ENCODE measurements at regions not wholly inside any gene's neighbourhood (a gene's known extent, or its start where the extent isn't known, plus 50 kb on each side); places are given as distances from the start of the nearest gene placed in this dataset.

- Histone ChIP-seq H3K79me1 (replicated peaks; ENCODE audit: low read length, poor library complexity, severe bottlenecking) (no peaks in the 10 kb centered on the region), H3K4ac (ENCODE audit: low read depth in 1 of 2, low read length in 2 of 2) (no peak overlapping the region), H3K9ac (ENCODE audit: low read length) (no peak overlapping the region), H3K36me3 (ENCODE audit: control insufficient read depth in 1 of 2, insufficient read depth in 2 of 2, low read depth in 1 of 2, low read length in 2 of 2) (no peaks in the 10 kb centered on the region), H4K8ac (ENCODE audit: low read length) (no peak overlapping the region), H3K27me3 (ENCODE audit: control insufficient read depth in 1 of 2, insufficient read depth in 1 of 2, low read length in 2 of 2) (peaks cover 0 to 3% of the 10 kb centered on the region in 2 experiments), H2BK120ac (ENCODE audit: low read depth, low read length) (no peak overlapping the region), H3K4me3 (ENCODE audit: insufficient read depth in 1 of 2, low read depth in 1 of 2, low read length in 2 of 2) (no peak overlapping the region), H3K27ac (ENCODE audit: low read length, poor library complexity, severe bottlenecking) (no peak overlapping the region), H2AK5ac (ENCODE audit: low read length, severe bottlenecking) (no peak overlapping the region), H4K91ac (ENCODE audit: low read length) (no peak overlapping the region), H3K4me2 (ENCODE audit: low read length, poor library complexity, severe bottlenecking) (no peak overlapping the region), H3K9me3 (ENCODE audit: control insufficient read depth, low read length) (no peaks in the 10 kb centered on the region), H2BK12ac (ENCODE audit: low read length in 2 of 2) (no peak overlapping the region), H3K23ac (ENCODE audit: low read length in 2 of 2) (no peak overlapping the region), H2BK15ac (ENCODE audit: low read depth, poor library complexity, severe bottlenecking) (no peak overlapping the region), H2AFZ (ENCODE audit: low read depth, low read length) (no peak overlapping the region), H3K14ac (ENCODE audit: low read length in 2 of 2) (no peak overlapping the region), H3K4me1 (ENCODE audit: control insufficient read depth, insufficient read depth, low read depth, low read length) (no peaks in the 10 kb centered on the region), H3K18ac (ENCODE audit: low read depth in 1 of 2, low read length in 2 of 2) (no peak overlapping the region), H2BK5ac (ENCODE audit: low read depth, low read length, poor library complexity, severe bottlenecking) (no peak overlapping the region)
- no CpG with 5 or more reads among the region's 4 CpGs for WGBS
- DNase-seq, result no peak
Measured at GRCh38 chrX:113287761-113288160, 447.1 kb upstream of the AMOT start.

- Histone ChIP-seq H3K18ac (ENCODE audit: low read depth in 1 of 2, low read length in 2 of 2) (no peak overlapping the region), H2BK12ac (ENCODE audit: low read length in 2 of 2) (no peak overlapping the region), H3K27ac (ENCODE audit: low read length, poor library complexity, severe bottlenecking) (no peak overlapping the region), H3K36me3 (ENCODE audit: control insufficient read depth in 1 of 2, insufficient read depth in 2 of 2, low read depth in 1 of 2, low read length in 2 of 2) (no peaks in the 10 kb centered on the region), H3K4me3 (ENCODE audit: insufficient read depth in 1 of 2, low read depth in 1 of 2, low read length in 2 of 2) (no peak overlapping the region), H3K4me1 (ENCODE audit: control insufficient read depth, insufficient read depth, low read depth, low read length) (no peaks in the 10 kb centered on the region), H3K79me1 (replicated peaks; ENCODE audit: low read length, poor library complexity, severe bottlenecking) (no peaks in the 10 kb centered on the region), H3K9ac (ENCODE audit: low read length) (no peak overlapping the region), H4K91ac (ENCODE audit: low read length) (no peak overlapping the region), H2BK5ac (ENCODE audit: low read depth, low read length, poor library complexity, severe bottlenecking) (no peak overlapping the region), H4K8ac (ENCODE audit: low read length) (no peak overlapping the region), H3K9me3 (ENCODE audit: control insufficient read depth, low read length) (no peaks in the 10 kb centered on the region), H2AK5ac (ENCODE audit: low read length, severe bottlenecking) (no peak overlapping the region), H3K14ac (ENCODE audit: low read length in 2 of 2) (no peak overlapping the region), H3K27me3 (ENCODE audit: control insufficient read depth in 1 of 2, insufficient read depth in 1 of 2, low read length in 2 of 2) (peaks cover 0 to 19% of the 10 kb centered on the region in 2 experiments), H3K23ac (ENCODE audit: low read length in 2 of 2) (no peak overlapping the region), H3K4ac (ENCODE audit: low read depth in 1 of 2, low read length in 2 of 2) (no peak overlapping the region), H2BK15ac (ENCODE audit: low read depth, poor library complexity, severe bottlenecking) (no peak overlapping the region), H3K4me2 (ENCODE audit: low read length, poor library complexity, severe bottlenecking) (no peak overlapping the region), H2AFZ (ENCODE audit: low read depth, low read length) (no peak overlapping the region), H2BK120ac (ENCODE audit: low read depth, low read length) (no peak overlapping the region)
- WGBS, result 100% methylated on average over 2 of the region's 2 CpGs
- DNase-seq, result no peak
Measured at GRCh38 chrX:113275804-113276203, 435.2 kb upstream of the AMOT start.

DNA sequence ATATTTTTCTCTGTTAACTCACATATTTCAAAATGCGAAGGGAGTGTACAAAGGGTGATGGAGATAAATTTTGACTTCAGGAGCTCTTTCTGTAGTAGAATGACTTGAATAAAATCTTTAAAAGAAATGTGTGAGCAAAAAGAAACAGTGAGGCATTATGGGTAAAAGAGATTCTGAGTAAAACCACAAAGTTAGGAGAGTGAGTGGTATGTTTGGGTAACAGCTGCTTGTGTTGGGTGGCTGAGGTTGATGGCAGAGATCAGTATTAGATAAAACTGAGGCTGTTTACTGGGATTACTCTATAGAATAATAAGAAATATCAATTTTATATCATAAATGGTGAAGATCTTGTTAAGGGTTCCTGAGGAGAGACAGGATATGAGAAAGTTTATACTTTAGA lies 434.2 kb upstream of the AMOT start:
- WGBS, result 94% methylated on average over 1 of the region's 1 CpG
- Histone ChIP-seq H3K23ac (ENCODE audit: low read length in 2 of 2) (no peak overlapping the region), H2AFZ (ENCODE audit: low read depth, low read length) (no peak overlapping the region), H2BK120ac (ENCODE audit: low read depth, low read length) (no peak overlapping the region), H3K4me2 (ENCODE audit: low read length, poor library complexity, severe bottlenecking) (no peak overlapping the region), H2AK5ac (ENCODE audit: low read length, severe bottlenecking) (no peak overlapping the region), H3K27me3 (ENCODE audit: control insufficient read depth in 1 of 2, insufficient read depth in 1 of 2, low read length in 2 of 2) (peaks cover 0 to 17% of the 10 kb centered on the region in 2 experiments), H2BK5ac (ENCODE audit: low read depth, low read length, poor library complexity, severe bottlenecking) (no peak overlapping the region), H3K18ac (ENCODE audit: low read depth in 1 of 2, low read length in 2 of 2) (no peak overlapping the region), H3K36me3 (ENCODE audit: control insufficient read depth in 1 of 2, insufficient read depth in 2 of 2, low read depth in 1 of 2, low read length in 2 of 2) (no peaks in the 10 kb centered on the region), H3K9me3 (ENCODE audit: control insufficient read depth, low read length) (no peaks in the 10 kb centered on the region), H3K4ac (ENCODE audit: low read depth in 1 of 2, low read length in 2 of 2) (no peak overlapping the region), H3K27ac (ENCODE audit: low read length, poor library complexity, severe bottlenecking) (no peak overlapping the region), H3K79me1 (replicated peaks; ENCODE audit: low read length, poor library complexity, severe bottlenecking) (no peaks in the 10 kb centered on the region), H2BK12ac (ENCODE audit: low read length in 2 of 2) (no peak overlapping the region), H4K91ac (ENCODE audit: low read length) (no peak overlapping the region), H4K8ac (ENCODE audit: low read length) (no peak overlapping the region), H3K14ac (ENCODE audit: low read length in 2 of 2) (no peak overlapping the region), H3K4me1 (ENCODE audit: control insufficient read depth, insufficient read depth, low read depth, low read length) (no peaks in the 10 kb centered on the region), H3K9ac (ENCODE audit: low read length) (no peak overlapping the region), H3K4me3 (ENCODE audit: insufficient read depth in 1 of 2, low read depth in 1 of 2, low read length in 2 of 2) (no peak overlapping the region), H2BK15ac (ENCODE audit: low read depth, poor library complexity, severe bottlenecking) (no peak overlapping the region)
- no peak for DNase-seq

- H3K14ac ChIP-seq (ENCODE audit: low read length in 2 of 2), result no peak overlapping the region
- H3K23ac ChIP-seq (ENCODE audit: low read length in 2 of 2), result no peak overlapping the region
- H3K9me3 ChIP-seq (ENCODE audit: control insufficient read depth, low read length), result no peaks in the 10 kb centered on the region
- H4K8ac ChIP-seq (ENCODE audit: low read length), result no peak overlapping the region
- no peak overlapping the region for H3K4ac ChIP-seq (ENCODE audit: low read depth in 1 of 2, low read length in 2 of 2)
- H2AK5ac ChIP-seq (ENCODE audit: low read length, severe bottlenecking), result no peak overlapping the region
- no peak overlapping the region for H3K27ac ChIP-seq (ENCODE audit: low read length, poor library complexity, severe bottlenecking)
- H2AFZ ChIP-seq (ENCODE audit: low read depth, low read length), result no peak overlapping the region
- no peak overlapping the region for H3K9ac ChIP-seq (ENCODE audit: low read length)
- no peak overlapping the region for H2BK5ac ChIP-seq (ENCODE audit: low read depth, low read length, poor library complexity, severe bottlenecking)
- H4K91ac ChIP-seq (ENCODE audit: low read length), result no peak overlapping the region
- H2BK15ac ChIP-seq (ENCODE audit: low read depth, poor library complexity, severe bottlenecking), result no peak overlapping the region
- H3K4me2 ChIP-seq (ENCODE audit: low read length, poor library complexity, severe bottlenecking), result no peak overlapping the region
- H3K4me3 ChIP-seq (ENCODE audit: insufficient read depth in 1 of 2, low read depth in 1 of 2, low read length in 2 of 2), result no peak overlapping the region
- H3K36me3 ChIP-seq (ENCODE audit: control insufficient read depth in 1 of 2, insufficient read depth in 2 of 2, low read depth in 1 of 2, low read length in 2 of 2), result no peaks in the 10 kb centered on the region
- no peaks in the 10 kb centered on the region for H3K4me1 ChIP-seq (ENCODE audit: control insufficient read depth, insufficient read depth, low read depth, low read length)
- H3K79me1 ChIP-seq (replicated peaks; ENCODE audit: low read length, poor library complexity, severe bottlenecking), result no peaks in the 10 kb centered on the region
- no peak overlapping the region for H3K18ac ChIP-seq (ENCODE audit: low read depth in 1 of 2, low read length in 2 of 2)
- no peak overlapping the region for H2BK12ac ChIP-seq (ENCODE audit: low read length in 2 of 2)
- H2BK120ac ChIP-seq (ENCODE audit: low read depth, low read length), result no peak overlapping the region
- DNase-seq, result no peak
- WGBS, result 93% methylated on average over 2 of the region's 5 CpGs
- peaks cover 0 to 17% of the 10 kb centered on the region in 2 experiments for H3K27me3 ChIP-seq (ENCODE audit: control insufficient read depth in 1 of 2, insufficient read depth in 1 of 2, low read length in 2 of 2)
Measured at GRCh38 chrX:113274345-113274744, 433.7 kb upstream of the AMOT start.
